Ishikawa (cell line): ENCODE measurements at regions not wholly inside any gene's neighbourhood (a gene's known extent, or its start where the extent isn't known, plus 50 kb on each side); places are given as distances from the start of the nearest gene placed in this dataset.
A peak's percentile ranks its signal among the peaks of the same experiment; 100 is the strongest.

ENCODE experiments used
- CEBPB ChIP-seq: IDR thresholded peaks from 2 replicates; pipeline ENCODE4 v1.6.1; 2012
- CREB1 ChIP-seq: IDR thresholded peaks from 2 replicates; pipeline ENCODE4 v1.6.1; 2012; ENCODE audit warnings: low read depth
- EGR1 ChIP-seq: IDR thresholded peaks from 2 replicates; pipeline ENCODE4 v1.6.1; 2012
- EP300 ChIP-seq: IDR thresholded peaks from 2 replicates; pipeline ENCODE4 v1.6.1; 2012; ENCODE audit warnings: borderline replicate concordance
- FOXM1 ChIP-seq: IDR thresholded peaks from 2 replicates; pipeline ENCODE4 v1.6.1; 2012; ENCODE audit warnings: low read depth, borderline replicate concordance
- MAX ChIP-seq: IDR thresholded peaks from 2 replicates; pipeline ENCODE4 v1.6.1; 2012
- NFIC ChIP-seq: IDR thresholded peaks from 2 replicates; pipeline ENCODE4 v1.6.1; 2012
- RAD21 ChIP-seq: IDR thresholded peaks from 2 replicates; pipeline ENCODE4 v1.6.1; 2012; ENCODE audit warnings: low read depth
- TAF1 ChIP-seq: IDR thresholded peaks from 2 replicates; pipeline ENCODE4 v1.6.1; 2012; ENCODE audit warnings: low read depth, mild to moderate bottlenecking
- TCF12 ChIP-seq: IDR thresholded peaks from 2 replicates; pipeline ENCODE4 v1.6.1; 2012; ENCODE audit warnings: low read depth
- TEAD4 ChIP-seq: IDR thresholded peaks from 2 replicates; pipeline ENCODE4 v1.6.1; 2012
- YY1 ChIP-seq: IDR thresholded peaks from 2 replicates; pipeline ENCODE4 v1.6.1; 2012; ENCODE audit warnings: low read depth
- ZBTB7A ChIP-seq: IDR thresholded peaks from 2 replicates; pipeline ENCODE4 v1.6.1; 2012; ENCODE audit warnings: low read depth
- TF ChIP-seq, protein P1 (sequence below): IDR thresholded peaks from 2 replicates; pipeline ENCODE4 v1.6.1; 2012; ENCODE audit warnings: low read depth, mild to moderate bottlenecking
- TF ChIP-seq, protein P2 (sequence below): IDR thresholded peaks from 2 replicates; pipeline ENCODE4 v1.6.1; 2012

- no peak for TF ChIP-seq EP300
- TF ChIP-seq NFIC = no peak
- no peak for TF ChIP-seq CEBPB
- TF ChIP-seq CREB1 = no peak
- TF ChIP-seq, protein P1, sequence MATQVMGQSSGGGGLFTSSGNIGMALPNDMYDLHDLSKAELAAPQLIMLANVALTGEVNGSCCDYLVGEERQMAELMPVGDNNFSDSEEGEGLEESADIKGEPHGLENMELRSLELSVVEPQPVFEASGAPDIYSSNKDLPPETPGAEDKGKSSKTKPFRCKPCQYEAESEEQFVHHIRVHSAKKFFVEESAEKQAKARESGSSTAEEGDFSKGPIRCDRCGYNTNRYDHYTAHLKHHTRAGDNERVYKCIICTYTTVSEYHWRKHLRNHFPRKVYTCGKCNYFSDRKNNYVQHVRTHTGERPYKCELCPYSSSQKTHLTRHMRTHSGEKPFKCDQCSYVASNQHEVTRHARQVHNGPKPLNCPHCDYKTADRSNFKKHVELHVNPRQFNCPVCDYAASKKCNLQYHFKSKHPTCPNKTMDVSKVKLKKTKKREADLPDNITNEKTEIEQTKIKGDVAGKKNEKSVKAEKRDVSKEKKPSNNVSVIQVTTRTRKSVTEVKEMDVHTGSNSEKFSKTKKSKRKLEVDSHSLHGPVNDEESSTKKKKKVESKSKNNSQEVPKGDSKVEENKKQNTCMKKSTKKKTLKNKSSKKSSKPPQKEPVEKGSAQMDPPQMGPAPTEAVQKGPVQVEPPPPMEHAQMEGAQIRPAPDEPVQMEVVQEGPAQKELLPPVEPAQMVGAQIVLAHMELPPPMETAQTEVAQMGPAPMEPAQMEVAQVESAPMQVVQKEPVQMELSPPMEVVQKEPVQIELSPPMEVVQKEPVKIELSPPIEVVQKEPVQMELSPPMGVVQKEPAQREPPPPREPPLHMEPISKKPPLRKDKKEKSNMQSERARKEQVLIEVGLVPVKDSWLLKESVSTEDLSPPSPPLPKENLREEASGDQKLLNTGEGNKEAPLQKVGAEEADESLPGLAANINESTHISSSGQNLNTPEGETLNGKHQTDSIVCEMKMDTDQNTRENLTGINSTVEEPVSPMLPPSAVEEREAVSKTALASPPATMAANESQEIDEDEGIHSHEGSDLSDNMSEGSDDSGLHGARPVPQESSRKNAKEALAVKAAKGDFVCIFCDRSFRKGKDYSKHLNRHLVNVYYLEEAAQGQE = no peak
- no peak for TF ChIP-seq EGR1
Measured at GRCh38 chrX:131650637-131651410, 107.0 kb downstream of the OR13H1 start.

GRCh38 chrX:131671735-131672134, 127.9 kb downstream of the OR13H1 start:
- TF ChIP-seq EP300 = no peak
- no peak for TF ChIP-seq EGR1
- no peak for TF ChIP-seq FOXM1
- no peak for TF ChIP-seq TAF1
- no peak for TF ChIP-seq TEAD4
- no peak for TF ChIP-seq CEBPB
- TF ChIP-seq NFIC = no peak
- TF ChIP-seq, protein P2, sequence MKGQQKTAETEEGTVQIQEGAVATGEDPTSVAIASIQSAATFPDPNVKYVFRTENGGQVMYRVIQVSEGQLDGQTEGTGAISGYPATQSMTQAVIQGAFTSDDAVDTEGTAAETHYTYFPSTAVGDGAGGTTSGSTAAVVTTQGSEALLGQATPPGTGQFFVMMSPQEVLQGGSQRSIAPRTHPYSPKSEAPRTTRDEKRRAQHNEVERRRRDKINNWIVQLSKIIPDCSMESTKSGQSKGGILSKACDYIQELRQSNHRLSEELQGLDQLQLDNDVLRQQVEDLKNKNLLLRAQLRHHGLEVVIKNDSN = no peak
- TF ChIP-seq MAX = no peak
- TF ChIP-seq YY1 = no peak
- TF ChIP-seq, protein P1 = no peak
- no peak for TF ChIP-seq CREB1
- no peak for TF ChIP-seq ZBTB7A

GRCh38 chrX:131675596-131676194, 131.8 kb downstream of the OR13H1 start:
- TF ChIP-seq RAD21 (peak; percentile 36; the same call in 1 of the 2 replicates), TCF12 (no peak), TAF1 (no peak)

DNA sequence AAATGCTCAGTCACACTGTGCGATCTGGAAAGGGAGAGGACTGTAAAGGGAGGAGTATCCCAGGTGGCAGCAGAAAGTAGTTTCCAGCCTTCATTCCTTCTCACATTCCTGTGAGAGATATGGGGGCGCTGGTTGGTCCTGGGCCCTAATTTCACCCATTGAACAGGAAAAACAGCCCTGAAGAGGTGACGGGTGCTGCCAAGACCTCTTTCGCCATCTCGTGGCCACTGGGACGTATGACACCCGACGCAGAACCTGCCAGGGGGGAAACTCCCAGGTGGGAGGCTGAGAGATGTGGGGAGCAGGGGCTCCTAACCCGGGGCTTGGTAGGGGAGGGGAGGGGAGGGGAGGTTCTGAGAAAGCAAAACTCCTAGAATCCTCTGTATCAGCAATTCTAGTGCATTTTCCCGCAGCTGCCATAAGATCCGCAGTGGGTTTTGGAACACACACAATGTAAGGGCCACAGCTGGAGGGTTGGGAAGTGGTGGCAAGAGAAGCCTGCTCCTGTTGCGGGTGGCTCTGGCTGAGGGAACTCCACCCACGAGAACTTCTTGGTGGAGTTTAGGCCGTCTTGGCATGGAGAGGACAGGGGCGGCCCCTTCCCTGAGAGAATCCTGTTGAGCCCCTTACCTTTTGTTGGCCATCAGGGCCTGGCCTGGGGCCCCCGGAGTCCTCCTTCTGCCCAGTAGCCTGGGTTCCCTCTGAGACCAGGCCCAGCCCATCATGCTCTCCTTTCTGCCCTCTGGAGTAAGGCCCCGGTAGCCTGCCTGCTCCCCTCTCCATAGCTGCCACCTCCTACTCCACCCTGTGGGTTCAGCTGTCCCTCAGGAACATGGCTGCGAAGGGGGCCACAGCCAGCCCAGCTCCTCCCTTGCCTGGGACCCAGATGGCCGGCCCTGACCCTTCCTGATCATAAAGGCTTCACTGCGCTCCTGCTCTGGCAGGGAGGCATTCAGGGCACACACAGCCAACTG, 134.1 kb downstream of the OR13H1 start:
- peak; percentile 53; the same call in 1 of the 2 replicates for TF ChIP-seq RAD21
- TF ChIP-seq, protein P1 = no peak
- TF ChIP-seq NFIC = no peak

DNA sequence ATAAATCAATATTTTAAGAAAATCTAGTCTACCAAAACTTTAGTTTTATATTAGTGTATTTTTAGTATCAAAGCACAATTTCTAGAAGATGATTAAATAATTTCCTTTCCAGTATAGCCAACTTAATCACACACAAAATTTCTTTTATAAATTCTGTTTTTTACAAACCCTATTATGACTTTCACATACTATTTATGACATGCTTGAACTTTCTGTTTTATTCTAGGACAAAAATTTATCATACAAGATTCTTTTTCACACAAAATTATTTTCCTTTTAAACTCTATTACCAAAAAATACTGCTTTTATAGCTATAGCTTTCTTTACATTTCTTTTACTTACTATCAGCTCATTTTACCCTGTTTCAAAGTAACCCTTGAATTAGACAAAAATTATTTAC, 149.5 kb downstream of the OR13H1 start:
- no peak for TF ChIP-seq NFIC
- TF ChIP-seq, protein P2 = no peak
- no peak for TF ChIP-seq RAD21
- TF ChIP-seq EGR1 = no peak
- TF ChIP-seq ZBTB7A = no peak
- no peak for TF ChIP-seq TEAD4
- TF ChIP-seq YY1 = no peak
- TF ChIP-seq FOXM1 = no peak
- no peak for TF ChIP-seq EP300
- TF ChIP-seq TCF12 = no peak
- TF ChIP-seq MAX = no peak
- TF ChIP-seq, protein P1 = no peak
- no peak for TF ChIP-seq TAF1
- no peak for TF ChIP-seq CEBPB
- TF ChIP-seq CREB1 = no peak
